HEK293T (cell line): ENCODE measurements at regions not wholly inside any gene's neighbourhood (a gene's known extent, or its start where the extent isn't known, plus 50 kb on each side); places are given as distances from the start of the nearest gene placed in this dataset.

ENCODE experiments used
- BHLHE40 ChIP-seq: fragments of 450-650 bp; IDR thresholded peaks from 2 replicates; pipeline ENCODE4 v1.6.1; 2016; ENCODE audit warnings: mild to moderate bottlenecking, moderate library complexity, borderline replicate concordance
- FOXK2 ChIP-seq: fragments of 450-650 bp; IDR thresholded peaks from 2 replicates; pipeline ENCODE4 v1.6.1; 2016; ENCODE audit warnings: mild to moderate bottlenecking
- FOXM1 ChIP-seq: fragments of 450-650 bp; IDR thresholded peaks from 2 replicates; pipeline ENCODE4 v1.6.1; 2017; ENCODE audit warnings: mild to moderate bottlenecking, borderline replicate concordance
- L3MBTL2 ChIP-seq: fragments of 450-650 bp; conservative IDR thresholded peaks from 2 replicates; pipeline ENCODE4 v1.6.1; 2016; ENCODE audit warnings: mild to moderate bottlenecking
- NFRKB ChIP-seq: fragments of 450-650 bp; IDR thresholded peaks from 2 replicates; pipeline ENCODE4 v1.6.1; 2016; ENCODE audit warnings: mild to moderate bottlenecking, moderate library complexity
- SP1 ChIP-seq: fragments of 450-650 bp; IDR thresholded peaks from 2 replicates; pipeline ENCODE4 v1.6.1; 2017
- SUZ12 ChIP-seq: fragments of 450-650 bp; IDR thresholded peaks from 2 replicates; pipeline ENCODE4 v1.6.1; 2016; ENCODE audit warnings: mild to moderate bottlenecking

DNA sequence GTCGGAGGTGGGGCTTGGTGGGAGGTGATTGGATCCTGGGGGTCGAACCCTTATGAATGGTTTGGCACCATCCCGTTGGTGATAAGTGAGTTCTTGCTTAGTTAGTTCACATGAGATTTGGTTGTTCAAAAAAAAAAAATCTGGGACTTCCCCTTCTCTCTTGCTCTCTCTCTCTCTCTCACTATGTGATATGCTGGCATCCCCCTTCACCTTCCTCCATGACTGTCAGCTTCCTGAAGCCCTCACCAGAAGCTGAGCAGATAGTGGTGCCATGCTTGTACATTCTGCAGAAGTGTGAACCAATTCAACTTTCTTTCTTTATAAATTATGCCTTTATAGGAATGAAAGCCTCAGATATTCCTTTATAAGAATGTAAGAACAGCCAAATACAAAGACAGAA, 269.7 kb upstream of the APCDD1 start:
- TF ChIP-seq FOXK2 (no peak), L3MBTL2 (no peak), SUZ12 (no peak), SP1 (no peak), FOXM1 (no peak), NFRKB (no peak), BHLHE40 (no peak)
